GM12875 (cell line): ENCODE measurements at regions not wholly inside any gene's neighbourhood (a gene's known extent, or its start where the extent isn't known, plus 50 kb on each side); places are given as distances from the start of the nearest gene placed in this dataset.

Source experiments
- H3K4me3 ChIP-seq: one replicate; pipeline ENCODE4 v1.5.1; 2011; ENCODE audit warnings: low read depth, low read length, control low read depth
- TF ChIP-seq, protein P1 (sequence below): IDR thresholded peaks from 2 replicates; pipeline ENCODE4 v1.5.1; 2011; ENCODE audit warnings: low read depth, mild to moderate bottlenecking, control low read depth, inconsistent platforms, low read length, moderate library complexity, borderline replicate concordance; ENCODE audit not compliant: insufficient read depth

DNA sequence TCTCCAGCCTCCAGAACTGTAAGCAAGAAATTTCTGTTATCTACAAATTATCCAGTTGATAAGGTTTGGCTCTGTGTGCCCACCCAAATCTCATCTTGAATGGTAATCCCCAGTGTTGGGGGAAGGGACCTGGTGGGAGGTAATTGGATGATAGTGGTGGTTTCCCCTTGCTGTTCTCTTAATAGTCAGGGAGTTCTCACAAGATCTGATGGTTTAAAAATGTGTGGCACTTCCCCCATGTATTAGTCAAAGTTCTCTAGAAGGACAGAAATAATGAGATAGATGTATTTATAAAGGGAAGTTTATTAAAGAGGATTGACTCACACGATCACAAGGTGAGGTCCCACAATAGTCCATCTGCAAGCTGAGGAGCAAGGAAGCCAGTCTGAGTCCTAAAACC lies 56.2 kb upstream of the APBB1IP start:
- H3K4me3 ChIP-seq = no peak overlapping the region
- TF ChIP-seq, protein P1, sequence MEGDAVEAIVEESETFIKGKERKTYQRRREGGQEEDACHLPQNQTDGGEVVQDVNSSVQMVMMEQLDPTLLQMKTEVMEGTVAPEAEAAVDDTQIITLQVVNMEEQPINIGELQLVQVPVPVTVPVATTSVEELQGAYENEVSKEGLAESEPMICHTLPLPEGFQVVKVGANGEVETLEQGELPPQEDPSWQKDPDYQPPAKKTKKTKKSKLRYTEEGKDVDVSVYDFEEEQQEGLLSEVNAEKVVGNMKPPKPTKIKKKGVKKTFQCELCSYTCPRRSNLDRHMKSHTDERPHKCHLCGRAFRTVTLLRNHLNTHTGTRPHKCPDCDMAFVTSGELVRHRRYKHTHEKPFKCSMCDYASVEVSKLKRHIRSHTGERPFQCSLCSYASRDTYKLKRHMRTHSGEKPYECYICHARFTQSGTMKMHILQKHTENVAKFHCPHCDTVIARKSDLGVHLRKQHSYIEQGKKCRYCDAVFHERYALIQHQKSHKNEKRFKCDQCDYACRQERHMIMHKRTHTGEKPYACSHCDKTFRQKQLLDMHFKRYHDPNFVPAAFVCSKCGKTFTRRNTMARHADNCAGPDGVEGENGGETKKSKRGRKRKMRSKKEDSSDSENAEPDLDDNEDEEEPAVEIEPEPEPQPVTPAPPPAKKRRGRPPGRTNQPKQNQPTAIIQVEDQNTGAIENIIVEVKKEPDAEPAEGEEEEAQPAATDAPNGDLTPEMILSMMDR = no peak

DNA sequence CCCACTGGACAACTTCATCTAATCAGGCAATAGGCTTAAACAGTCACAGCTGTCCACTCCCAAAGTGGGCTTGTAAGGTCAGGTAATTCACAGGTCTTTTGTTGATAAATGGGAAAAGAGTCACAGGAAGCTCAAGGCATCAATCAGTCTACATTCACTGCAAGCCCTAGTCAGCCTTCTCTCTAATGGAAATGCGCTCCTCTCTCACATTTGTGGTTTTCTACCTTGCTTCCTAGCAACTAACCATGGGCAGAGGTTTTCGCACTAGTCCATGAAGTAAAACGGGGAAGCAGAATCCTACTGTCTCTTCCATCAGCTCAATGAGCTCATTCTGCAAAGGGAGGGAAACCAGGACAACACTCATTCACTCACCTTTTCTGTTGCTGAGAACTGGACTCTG lies 53.5 kb upstream of the APBB1IP start:
- TF ChIP-seq, protein P1 = no peak
- no peak overlapping the region for H3K4me3 ChIP-seq

DNA sequence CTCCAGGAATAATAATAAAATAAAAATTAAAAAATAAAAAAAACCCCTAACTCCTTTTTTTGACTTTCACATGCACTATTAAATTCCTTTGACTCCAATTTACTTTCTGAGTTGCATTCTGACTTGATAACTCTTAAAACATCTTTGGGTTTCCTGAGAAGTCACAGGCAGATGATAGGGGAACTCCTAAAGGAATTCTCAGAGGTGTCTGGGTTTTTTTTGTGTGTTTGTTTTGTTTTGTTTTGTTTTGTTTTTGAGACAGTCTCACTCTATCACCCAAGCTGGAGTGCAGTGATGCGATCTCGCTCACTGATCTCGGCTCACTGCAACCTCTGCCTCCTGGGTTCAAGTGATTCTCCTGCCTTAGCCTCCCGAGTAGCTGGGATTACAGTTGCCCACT lies 52.7 kb upstream of the APBB1IP start:
- no peak overlapping the region for H3K4me3 ChIP-seq
- TF ChIP-seq, protein P1 = no peak

DNA sequence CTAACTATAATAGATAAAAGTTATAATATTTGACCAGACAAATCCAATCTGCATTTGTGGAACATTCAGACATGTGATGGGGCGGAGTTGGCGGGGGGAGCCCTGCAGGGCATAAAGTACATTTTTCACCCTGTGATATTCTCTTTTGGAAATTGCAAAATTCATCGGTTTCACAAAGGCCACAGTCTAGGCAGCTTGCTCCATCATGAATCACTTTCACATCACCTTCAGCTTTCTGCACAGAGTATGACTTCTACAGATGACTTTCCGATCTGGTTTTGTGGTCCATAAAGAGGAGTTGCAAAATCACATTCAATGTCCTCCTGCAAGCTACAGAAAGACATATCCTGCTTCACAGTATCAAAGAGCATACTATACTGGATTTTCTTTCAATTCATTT lies 51.4 kb upstream of the APBB1IP start:
- H3K4me3 ChIP-seq = no peak overlapping the region
- TF ChIP-seq, protein P1 = no peak
